GM12878 (cell line): ENCODE measurements at regions not wholly inside any gene's neighbourhood (a gene's known extent, or its start where the extent isn't known, plus 50 kb on each side); places are given as distances from the start of the nearest gene placed in this dataset.

ENCODE experiments used
- BHLHE40 ChIP-seq, 2 experiments: fragments of 450-650 bp in 1 of 2; IDR thresholded peaks; 2 replicates each; pipeline ENCODE4 v1.6.1; 2011 to 2017; ENCODE audit warnings: low read depth in 2 of 2, borderline replicate concordance in 1 of 2, improper control_type of control experiment in 1 of 2, low read length in 1 of 2, mild to moderate bottlenecking in 1 of 2
- EP300 ChIP-seq, 2 experiments: fragments of 150-350 bp in 1 of 2; IDR thresholded peaks; 2 replicates each; pipeline ENCODE4 v1.6.1; 2011 to 2012; ENCODE audit warnings: low read depth in 2 of 2, low read length in 2 of 2, borderline replicate concordance in 1 of 2, improper control_type of control experiment in 1 of 2, inconsistent platforms in 1 of 2; ENCODE audit not compliant: control insufficient read depth in 1 of 2
- MTA2 ChIP-seq: fragments of 450-650 bp; IDR thresholded peaks from 2 replicates; pipeline ENCODE4 v1.6.1; 2016; ENCODE audit warnings: low read depth, mild to moderate bottlenecking, moderate library complexity
- MYC ChIP-seq: IDR thresholded peaks from 2 replicates; pipeline ENCODE4 v1.6.1; 2011; ENCODE audit warnings: mild to moderate bottlenecking, low read length, moderate library complexity, inconsistent platforms; ENCODE audit not compliant: insufficient read depth, insufficient replicate concordance, insufficient read length, severe bottlenecking
- POLR2A ChIP-seq: IDR thresholded peaks from 2 replicates; pipeline ENCODE4 v1.6.1; 2011; ENCODE audit warnings: low read depth, mild to moderate bottlenecking, low read length
- POLR2AphosphoS5 ChIP-seq: IDR thresholded peaks from 2 replicates; pipeline ENCODE4 v1.6.1; 2011; ENCODE audit warnings: mild to moderate bottlenecking, low read length, inconsistent platforms
- TF ChIP-seq, protein P1 (sequence below), 3 experiments: IDR thresholded peaks in 2 of 3; conservative IDR thresholded peaks in 1 of 3; 2 replicates each; pipeline ENCODE4 v1.5.1; 2011; ENCODE audit warnings: low read depth in 3 of 3, low read length in 3 of 3, mild to moderate bottlenecking in 3 of 3, control low read depth in 2 of 3, moderate library complexity in 2 of 3, inconsistent platforms in 1 of 3, mixed read lengths in 1 of 3; ENCODE audit not compliant: control insufficient read depth in 2 of 3, insufficient read depth in 1 of 3; ENCODE audit errors: extremely low read depth in 1 of 3
- TF ChIP-seq, protein P2 (sequence below): IDR thresholded peaks from 2 replicates; pipeline ENCODE4 v1.6.1; 2012; ENCODE audit warnings: low read depth, low read length, improper control_type of control experiment
- TF ChIP-seq, protein P3 (sequence below): IDR thresholded peaks from 2 replicates; pipeline ENCODE4 v1.6.1; 2012; ENCODE audit warnings: mild to moderate bottlenecking, low read depth, low read length

GRCh38 chr10:4639960-4640359, 186.0 kb upstream of the AKR1E2 start:
- TF ChIP-seq EP300 (IDR thresholded peaks at IDR 0.05; ENCODE audit: borderline replicate concordance in 1 of 2, control insufficient read depth in 1 of 2, low read depth in 2 of 2, low read length in 2 of 2) (no peak), BHLHE40 (IDR thresholded peaks at IDR 0.05; ENCODE audit: borderline replicate concordance in 1 of 2, low read depth in 2 of 2, low read length in 1 of 2) (no peak), POLR2AphosphoS5 (no peak), MTA2 (no peak), POLR2A (no peak), MYC (no peak)
- TF ChIP-seq, protein P1, sequence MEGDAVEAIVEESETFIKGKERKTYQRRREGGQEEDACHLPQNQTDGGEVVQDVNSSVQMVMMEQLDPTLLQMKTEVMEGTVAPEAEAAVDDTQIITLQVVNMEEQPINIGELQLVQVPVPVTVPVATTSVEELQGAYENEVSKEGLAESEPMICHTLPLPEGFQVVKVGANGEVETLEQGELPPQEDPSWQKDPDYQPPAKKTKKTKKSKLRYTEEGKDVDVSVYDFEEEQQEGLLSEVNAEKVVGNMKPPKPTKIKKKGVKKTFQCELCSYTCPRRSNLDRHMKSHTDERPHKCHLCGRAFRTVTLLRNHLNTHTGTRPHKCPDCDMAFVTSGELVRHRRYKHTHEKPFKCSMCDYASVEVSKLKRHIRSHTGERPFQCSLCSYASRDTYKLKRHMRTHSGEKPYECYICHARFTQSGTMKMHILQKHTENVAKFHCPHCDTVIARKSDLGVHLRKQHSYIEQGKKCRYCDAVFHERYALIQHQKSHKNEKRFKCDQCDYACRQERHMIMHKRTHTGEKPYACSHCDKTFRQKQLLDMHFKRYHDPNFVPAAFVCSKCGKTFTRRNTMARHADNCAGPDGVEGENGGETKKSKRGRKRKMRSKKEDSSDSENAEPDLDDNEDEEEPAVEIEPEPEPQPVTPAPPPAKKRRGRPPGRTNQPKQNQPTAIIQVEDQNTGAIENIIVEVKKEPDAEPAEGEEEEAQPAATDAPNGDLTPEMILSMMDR (IDR thresholded peaks at IDR 0.05 in 2 of 3, conservative IDR thresholded peaks at IDR 0.05 in 1 of 3; ENCODE audit: control insufficient read depth in 2 of 3, extremely low read depth in 1 of 3, insufficient read depth in 1 of 3, low read depth in 3 of 3, low read length in 3 of 3), result no peak
- TF ChIP-seq, protein P2, sequence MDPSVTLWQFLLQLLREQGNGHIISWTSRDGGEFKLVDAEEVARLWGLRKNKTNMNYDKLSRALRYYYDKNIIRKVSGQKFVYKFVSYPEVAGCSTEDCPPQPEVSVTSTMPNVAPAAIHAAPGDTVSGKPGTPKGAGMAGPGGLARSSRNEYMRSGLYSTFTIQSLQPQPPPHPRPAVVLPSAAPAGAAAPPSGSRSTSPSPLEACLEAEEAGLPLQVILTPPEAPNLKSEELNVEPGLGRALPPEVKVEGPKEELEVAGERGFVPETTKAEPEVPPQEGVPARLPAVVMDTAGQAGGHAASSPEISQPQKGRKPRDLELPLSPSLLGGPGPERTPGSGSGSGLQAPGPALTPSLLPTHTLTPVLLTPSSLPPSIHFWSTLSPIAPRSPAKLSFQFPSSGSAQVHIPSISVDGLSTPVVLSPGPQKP, result no peak
- TF ChIP-seq, protein P3, sequence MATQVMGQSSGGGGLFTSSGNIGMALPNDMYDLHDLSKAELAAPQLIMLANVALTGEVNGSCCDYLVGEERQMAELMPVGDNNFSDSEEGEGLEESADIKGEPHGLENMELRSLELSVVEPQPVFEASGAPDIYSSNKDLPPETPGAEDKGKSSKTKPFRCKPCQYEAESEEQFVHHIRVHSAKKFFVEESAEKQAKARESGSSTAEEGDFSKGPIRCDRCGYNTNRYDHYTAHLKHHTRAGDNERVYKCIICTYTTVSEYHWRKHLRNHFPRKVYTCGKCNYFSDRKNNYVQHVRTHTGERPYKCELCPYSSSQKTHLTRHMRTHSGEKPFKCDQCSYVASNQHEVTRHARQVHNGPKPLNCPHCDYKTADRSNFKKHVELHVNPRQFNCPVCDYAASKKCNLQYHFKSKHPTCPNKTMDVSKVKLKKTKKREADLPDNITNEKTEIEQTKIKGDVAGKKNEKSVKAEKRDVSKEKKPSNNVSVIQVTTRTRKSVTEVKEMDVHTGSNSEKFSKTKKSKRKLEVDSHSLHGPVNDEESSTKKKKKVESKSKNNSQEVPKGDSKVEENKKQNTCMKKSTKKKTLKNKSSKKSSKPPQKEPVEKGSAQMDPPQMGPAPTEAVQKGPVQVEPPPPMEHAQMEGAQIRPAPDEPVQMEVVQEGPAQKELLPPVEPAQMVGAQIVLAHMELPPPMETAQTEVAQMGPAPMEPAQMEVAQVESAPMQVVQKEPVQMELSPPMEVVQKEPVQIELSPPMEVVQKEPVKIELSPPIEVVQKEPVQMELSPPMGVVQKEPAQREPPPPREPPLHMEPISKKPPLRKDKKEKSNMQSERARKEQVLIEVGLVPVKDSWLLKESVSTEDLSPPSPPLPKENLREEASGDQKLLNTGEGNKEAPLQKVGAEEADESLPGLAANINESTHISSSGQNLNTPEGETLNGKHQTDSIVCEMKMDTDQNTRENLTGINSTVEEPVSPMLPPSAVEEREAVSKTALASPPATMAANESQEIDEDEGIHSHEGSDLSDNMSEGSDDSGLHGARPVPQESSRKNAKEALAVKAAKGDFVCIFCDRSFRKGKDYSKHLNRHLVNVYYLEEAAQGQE, result no peak
